HCT116 (cell line): ENCODE measurements at regions not wholly inside any gene's neighbourhood (a gene's known extent, or its start where the extent isn't known, plus 50 kb on each side); places are given as distances from the start of the nearest gene placed in this dataset.

ENCODE experiments used
- ATAC-seq: fragments of 200-7000 bp; cut with Tn5 transposase; 2 replicates; pipeline ENCODE4 v1.9.1; 2020; ENCODE audit warnings: mild to moderate bottlenecking, moderate library complexity
- BruUV-seq: library from RNA; stranded (reverse); fragments of 400-500 nt; replicated peaks from 2 replicates; lab custom pipeline; 2021; lab: Mats Ljungman, UMichigan
- CTCF ChIA-PET: fragments of 300-600 bp; sonication (Branson Sonifier 250); formaldehyde crosslinking; loops from one replicate; lab custom pipeline; 2021; ENCODE audit warnings: antibody characterized with exemption; lab: Charles Lee
- POLR2A ChIA-PET: fragments of 300-600, 350-600 bp; sonication (Branson Sonifier 250); formaldehyde crosslinking; loops from one replicate; lab custom pipeline; 2021; ENCODE audit warnings: antibody characterized with exemption; lab: Charles Lee
- RAD21 ChIA-PET, 2 experiments: fragments of 300-600 bp; sonication (Branson Sonifier 250); formaldehyde crosslinking; loops; one replicate each; lab custom pipeline; 2023; ENCODE audit warnings: low total read pairs in 2 of 2; ENCODE audit not compliant: uncharacterized antibody in 2 of 2, unreplicated experiment in 2 of 2, low non-redundant PET in 1 of 2; lab: Charles Lee
- DNase-seq: peaks from one replicate; pipeline ENCODE4 v3.0.0-alpha.2; 2010; ENCODE audit warnings: low read depth, low spot score
- H2AFZ ChIP-seq: fragments of 200-600 bp; shearing (Covaris generic), sonication (generic); 2 replicates; pipeline ENCODE4 v1.6.1; 2017; ENCODE audit warnings: low read depth, mixed run types, mixed read lengths, antibody characterized with exemption, low read length; ENCODE audit not compliant: poor library complexity, severe bottlenecking
- H3K27ac ChIP-seq: 2 replicates; pipeline ENCODE4 v1.5.1; 2012; ENCODE audit warnings: low read depth, low read length
- H3K27me3 ChIP-seq: fragments of 200-600 bp; sonication (generic); 2 replicates; pipeline ENCODE4 v1.6.1; 2016; ENCODE audit warnings: mixed run types, low read length, mixed read lengths; ENCODE audit not compliant: insufficient read depth
- H3K36me3 ChIP-seq, 2 experiments: fragments of 200-500 bp in 1 of 2; fragments of 200-600 bp in 1 of 2; sonication (Bioruptor generic) in 1 of 2; sonication (generic) in 1 of 2; 2 replicates each; pipeline versions ENCODE4 v1.5.1 to v1.6.1; 2014 to 2016; ENCODE audit warnings: low read length in 2 of 2, inconsistent platforms in 1 of 2, mixed read lengths in 1 of 2, mixed run types in 1 of 2; ENCODE audit not compliant: insufficient read depth in 2 of 2, control insufficient read depth in 1 of 2
- H3K4me1 ChIP-seq, 2 experiments: fragments of 200-600 bp in 1 of 2; sonication (generic) in 1 of 2; 2 replicates each; pipeline versions ENCODE4 v1.5.1 to v1.6.1; 2012 to 2017; ENCODE audit warnings: low read length in 2 of 2, inconsistent platforms in 1 of 2, mild to moderate bottlenecking in 1 of 2, mixed read lengths in 1 of 2, mixed run types in 1 of 2, moderate library complexity in 1 of 2; ENCODE audit not compliant: insufficient read depth in 2 of 2, control insufficient read depth in 1 of 2
- H3K4me2 ChIP-seq: fragments of 200-600 bp; sonication (generic); 2 replicates; pipeline ENCODE4 v1.6.1; 2017; ENCODE audit warnings: mixed run types, low read length, mixed read lengths
- H3K4me3 ChIP-seq, 2 experiments: fragments of 200-600 bp in 1 of 2; sonication (generic) in 1 of 2; replicated peaks in 1 of 2; 2 replicates each; pipeline ENCODE4 v1.5.1; 2011 to 2016; ENCODE audit warnings: low read length in 2 of 2, control low read depth in 1 of 2, low read depth in 1 of 2, mild to moderate bottlenecking in 1 of 2, mixed read lengths in 1 of 2, mixed run types in 1 of 2
- H3K79me2 ChIP-seq: fragments of 200-600 bp; sonication (generic); 2 replicates; pipeline ENCODE4 v1.6.1; 2017; ENCODE audit warnings: mild to moderate bottlenecking, mixed run types, low read length, moderate library complexity, mixed read lengths; ENCODE audit not compliant: insufficient read depth
- H3K9ac ChIP-seq: fragments of 200-600 bp; sonication (generic); 2 replicates; pipeline ENCODE4 v1.6.1; 2016; ENCODE audit warnings: low read length, mixed read lengths
- H3K9me2 ChIP-seq: fragments of 200-600 bp; sonication (generic), shearing (Covaris generic); 2 replicates; pipeline ENCODE4 v1.6.1; 2017; ENCODE audit warnings: mixed run types, mild to moderate bottlenecking, moderate library complexity; ENCODE audit not compliant: insufficient read depth
- H3K9me3 ChIP-seq, 2 experiments: fragments of 200-500 bp in 1 of 2; fragments of 200-600 bp in 1 of 2; sonication (Bioruptor generic) in 1 of 2; sonication (generic) in 1 of 2; 2 replicates each; pipeline ENCODE4 v1.6.1; 2014 to 2017; ENCODE audit warnings: low read length in 2 of 2, mixed read lengths in 2 of 2, inconsistent platforms in 1 of 2, low read depth in 1 of 2, mild to moderate bottlenecking in 1 of 2, mixed run types in 1 of 2, moderate library complexity in 1 of 2; ENCODE audit not compliant: control insufficient read depth in 1 of 2, insufficient read depth in 1 of 2
- H4K20me1 ChIP-seq: fragments of 200-600 bp; sonication (generic), shearing (Covaris generic); 2 replicates; pipeline ENCODE4 v1.6.1; 2017; ENCODE audit warnings: mixed run types, mild to moderate bottlenecking, moderate library complexity; ENCODE audit not compliant: insufficient read depth
- CEBPB ChIP-seq: IDR thresholded peaks from 2 replicates; pipeline ENCODE4 v1.6.1; 2012; ENCODE audit warnings: low read depth
- ELF1 ChIP-seq: IDR thresholded peaks from 2 replicates; pipeline ENCODE4 v1.6.1; 2012; ENCODE audit warnings: low read depth, borderline replicate concordance
- EZH2phosphoT487 ChIP-seq: fragments of 200-600 bp; IDR thresholded peaks from 2 replicates; pipeline ENCODE4 v1.6.1; 2018; ENCODE audit warnings: antibody characterized with exemption, borderline replicate concordance
- FOSL1 ChIP-seq: IDR thresholded peaks from 2 replicates; pipeline ENCODE4 v1.6.1; 2012; ENCODE audit warnings: low read depth
- JUND ChIP-seq: IDR thresholded peaks from 2 replicates; pipeline ENCODE4 v1.6.1; 2012
- RAD21 ChIP-seq: IDR thresholded peaks from 2 replicates; pipeline ENCODE4 v1.6.1; 2012; ENCODE audit warnings: low read depth, mild to moderate bottlenecking
- SIN3A ChIP-seq: IDR thresholded peaks from 2 replicates; pipeline ENCODE4 v1.6.1; 2012; ENCODE audit warnings: low read depth
- SP1 ChIP-seq: IDR thresholded peaks from 2 replicates; pipeline ENCODE4 v1.6.1; 2012; ENCODE audit warnings: low read depth
- SRF ChIP-seq: IDR thresholded peaks from 2 replicates; pipeline ENCODE4 v1.6.1; 2012; ENCODE audit warnings: low read depth
- TCF7L2 ChIP-seq: IDR thresholded peaks from 2 replicates; pipeline ENCODE4 v1.7.0; 2011; ENCODE audit warnings: borderline replicate concordance, inconsistent platforms; ENCODE audit not compliant: insufficient read depth, insufficient read length; ENCODE audit errors: extremely low read depth
- YY1 ChIP-seq: IDR thresholded peaks from 2 replicates; pipeline ENCODE4 v1.6.1; 2011; ENCODE audit warnings: low read length, low read depth, moderate library complexity, mild to moderate bottlenecking; ENCODE audit not compliant: insufficient replicate concordance; ENCODE audit errors: extremely low read depth
- ZFX ChIP-seq: fragments of 450-650 bp; IDR thresholded peaks from 2 replicates; pipeline ENCODE4 v1.6.1; 2017
- ZNF274 ChIP-seq: fragments of 200-500 bp; sonication (Bioruptor generic); IDR thresholded peaks from 2 replicates; pipeline ENCODE4 v1.6.1; 2014; ENCODE audit warnings: mild to moderate bottlenecking, low read depth, low read length, inconsistent platforms
- intact Hi-C: fragments of 100-400 bp; cut with micrococcal nuclease; formaldehyde crosslinking; loops from 2 replicates; pipeline ENCODE4 v1.10.0; 2022
- TF ChIP-seq, protein P1 (sequence below): IDR thresholded peaks from 2 replicates; pipeline ENCODE4 v1.6.1; 2011; ENCODE audit warnings: mild to moderate bottlenecking, low read length, moderate library complexity; ENCODE audit not compliant: insufficient replicate concordance; ENCODE audit errors: extremely low read depth
- TF ChIP-seq, protein P2 (sequence below), 3 experiments: fragments of 200-600 bp in 1 of 3; sonication (generic) in 1 of 3; IDR thresholded peaks in 2 of 3; conservative IDR thresholded peaks in 1 of 3; 2 replicates each; pipeline ENCODE4 v1.5.1; 2012 to 2017; ENCODE audit warnings: low read depth in 2 of 3, low read length in 2 of 3, antibody characterized with exemption in 1 of 3, borderline replicate concordance in 1 of 3, control low read depth in 1 of 3, mild to moderate bottlenecking in 1 of 3, mixed read lengths in 1 of 3, mixed run types in 1 of 3, moderate library complexity in 1 of 3; ENCODE audit not compliant: insufficient read depth in 1 of 3

DNA sequence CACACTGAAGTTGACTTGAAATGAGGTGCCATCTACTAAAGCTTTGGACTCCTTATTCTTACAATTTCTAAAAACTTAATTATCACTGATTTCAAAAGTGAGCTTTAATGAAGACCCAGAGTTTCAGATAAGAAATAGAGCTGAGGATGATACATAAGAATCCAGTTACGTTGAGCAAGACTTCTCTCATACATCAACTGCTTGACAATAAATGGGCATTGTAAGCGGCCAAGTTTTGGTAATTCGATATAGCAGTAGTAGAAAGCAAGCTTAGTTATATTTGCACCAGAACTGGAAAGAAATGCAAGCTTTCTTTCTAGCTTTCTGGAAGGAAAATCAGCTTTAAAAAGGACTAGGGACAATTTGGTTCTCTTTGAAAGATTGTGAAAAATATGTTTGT lies 1359.6 kb downstream of the FSCB start:
- no peak for TF ChIP-seq SIN3A
- no peak for TF ChIP-seq JUND
- TF ChIP-seq EZH2phosphoT487, result no peak
- TF ChIP-seq, protein P1, sequence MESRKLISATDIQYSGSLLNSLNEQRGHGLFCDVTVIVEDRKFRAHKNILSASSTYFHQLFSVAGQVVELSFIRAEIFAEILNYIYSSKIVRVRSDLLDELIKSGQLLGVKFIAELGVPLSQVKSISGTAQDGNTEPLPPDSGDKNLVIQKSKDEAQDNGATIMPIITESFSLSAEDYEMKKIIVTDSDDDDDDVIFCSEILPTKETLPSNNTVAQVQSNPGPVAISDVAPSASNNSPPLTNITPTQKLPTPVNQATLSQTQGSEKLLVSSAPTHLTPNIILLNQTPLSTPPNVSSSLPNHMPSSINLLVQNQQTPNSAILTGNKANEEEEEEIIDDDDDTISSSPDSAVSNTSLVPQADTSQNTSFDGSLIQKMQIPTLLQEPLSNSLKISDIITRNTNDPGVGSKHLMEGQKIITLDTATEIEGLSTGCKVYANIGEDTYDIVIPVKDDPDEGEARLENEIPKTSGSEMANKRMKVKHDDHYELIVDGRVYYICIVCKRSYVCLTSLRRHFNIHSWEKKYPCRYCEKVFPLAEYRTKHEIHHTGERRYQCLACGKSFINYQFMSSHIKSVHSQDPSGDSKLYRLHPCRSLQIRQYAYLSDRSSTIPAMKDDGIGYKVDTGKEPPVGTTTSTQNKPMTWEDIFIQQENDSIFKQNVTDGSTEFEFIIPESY, result no peak
- no peak for TF ChIP-seq SRF
- no peak for TF ChIP-seq FOSL1
- TF ChIP-seq ELF1, result no peak
- no peak for TF ChIP-seq ZFX
- TF ChIP-seq CEBPB, result no peak
- TF ChIP-seq TCF7L2, result no peak
- TF ChIP-seq, protein P2, sequence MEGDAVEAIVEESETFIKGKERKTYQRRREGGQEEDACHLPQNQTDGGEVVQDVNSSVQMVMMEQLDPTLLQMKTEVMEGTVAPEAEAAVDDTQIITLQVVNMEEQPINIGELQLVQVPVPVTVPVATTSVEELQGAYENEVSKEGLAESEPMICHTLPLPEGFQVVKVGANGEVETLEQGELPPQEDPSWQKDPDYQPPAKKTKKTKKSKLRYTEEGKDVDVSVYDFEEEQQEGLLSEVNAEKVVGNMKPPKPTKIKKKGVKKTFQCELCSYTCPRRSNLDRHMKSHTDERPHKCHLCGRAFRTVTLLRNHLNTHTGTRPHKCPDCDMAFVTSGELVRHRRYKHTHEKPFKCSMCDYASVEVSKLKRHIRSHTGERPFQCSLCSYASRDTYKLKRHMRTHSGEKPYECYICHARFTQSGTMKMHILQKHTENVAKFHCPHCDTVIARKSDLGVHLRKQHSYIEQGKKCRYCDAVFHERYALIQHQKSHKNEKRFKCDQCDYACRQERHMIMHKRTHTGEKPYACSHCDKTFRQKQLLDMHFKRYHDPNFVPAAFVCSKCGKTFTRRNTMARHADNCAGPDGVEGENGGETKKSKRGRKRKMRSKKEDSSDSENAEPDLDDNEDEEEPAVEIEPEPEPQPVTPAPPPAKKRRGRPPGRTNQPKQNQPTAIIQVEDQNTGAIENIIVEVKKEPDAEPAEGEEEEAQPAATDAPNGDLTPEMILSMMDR (IDR thresholded peaks at IDR 0.05 in 2 of 3, conservative IDR thresholded peaks at IDR 0.05 in 1 of 3; ENCODE audit: borderline replicate concordance in 1 of 3, insufficient read depth in 1 of 3, low read depth in 2 of 3, low read length in 2 of 3), result no peak
- TF ChIP-seq YY1, result no peak
- TF ChIP-seq SP1, result no peak
- TF ChIP-seq RAD21, result no peak
- TF ChIP-seq ZNF274, result no peak
- Histone ChIP-seq H3K36me3 (no peaks in the 10 kb centered on the region), H3K79me2 (no peaks in the 10 kb centered on the region), H3K4me3 (no peak overlapping the region), H4K20me1 (no peaks in the 10 kb centered on the region), H3K4me2 (no peak overlapping the region), H3K9me3 (no peaks in the 10 kb centered on the region), H3K27ac (no peak overlapping the region), H3K9me2 (no peaks in the 10 kb centered on the region), H3K4me1 (no peaks in the 10 kb centered on the region), H3K9ac (no peak overlapping the region), H3K27me3 (no peaks in the 10 kb centered on the region), H2AFZ (no peak overlapping the region)
- ChIA-PET CTCF (no interaction called here), POLR2A (no interaction called here), RAD21 (no interaction called here)
- DNase-seq (no peak), ATAC-seq (no peak)
- BruUV-seq, result no TSS peak
- intact Hi-C loops, result no loop called here
